OCI-LY3 (cell line): ENCODE measurements at regions not wholly inside any gene's neighbourhood (a gene's known extent, or its start where the extent isn't known, plus 50 kb on each side); places are given as distances from the start of the nearest gene placed in this dataset.

ENCODE experiments used
- CTCF ChIP-seq: fragments of 200-600, 300-600 bp; sonication (generic); IDR thresholded peaks from 2 replicates; pipeline ENCODE4 v1.5.1; 2014; ENCODE audit warnings: antibody characterized with exemption, low read length, low read depth
- EZH2phosphoT487 ChIP-seq: fragments of 200-600 bp; shearing (Covaris generic); IDR thresholded peaks from 2 replicates; pipeline ENCODE4 v1.6.1; 2018; ENCODE audit warnings: antibody characterized with exemption, mixed run types, low read depth

DNA sequence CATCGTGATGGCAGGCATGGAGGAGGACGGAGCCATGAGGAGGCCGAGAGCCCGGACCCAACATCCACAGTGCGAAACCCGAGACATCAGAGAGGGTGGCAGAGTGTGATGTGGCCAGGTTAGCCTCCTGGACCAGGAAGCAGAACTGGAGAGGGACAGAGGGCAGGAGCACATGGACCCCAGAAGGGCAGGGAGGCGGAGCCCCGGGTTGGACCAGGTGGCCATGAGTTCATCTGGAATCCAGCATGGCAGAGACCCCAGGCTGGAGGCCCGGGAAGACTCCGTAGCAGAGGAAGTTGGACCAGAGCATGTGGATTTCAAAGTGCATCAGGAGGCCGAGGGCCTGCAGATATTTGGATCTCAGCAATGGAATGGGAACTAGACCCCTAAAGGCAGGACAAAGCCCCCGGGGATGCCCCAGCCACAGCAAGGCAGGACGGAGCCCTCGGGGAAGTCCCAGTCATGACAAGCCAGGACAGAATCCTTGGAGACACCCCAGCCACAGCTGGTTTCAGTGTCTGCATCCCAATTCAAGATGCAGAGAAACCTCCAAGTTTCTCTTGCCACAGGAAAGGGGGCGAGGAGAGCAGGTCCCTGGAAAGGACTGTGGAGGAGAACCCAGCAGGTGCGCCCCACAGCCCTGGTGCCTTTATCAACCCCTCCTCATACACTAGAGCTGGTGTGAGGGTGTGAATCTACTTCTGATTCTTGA, 1393.4 kb downstream of the BRD1 start:
- TF ChIP-seq CTCF (no peak), EZH2phosphoT487 (no peak)
